ENCODE measurements at regions not wholly inside any gene's neighbourhood (a gene's known extent, or its start where the extent isn't known, plus 50 kb on each side); places are given as distances from the start of the nearest gene placed in this dataset.

DNA sequence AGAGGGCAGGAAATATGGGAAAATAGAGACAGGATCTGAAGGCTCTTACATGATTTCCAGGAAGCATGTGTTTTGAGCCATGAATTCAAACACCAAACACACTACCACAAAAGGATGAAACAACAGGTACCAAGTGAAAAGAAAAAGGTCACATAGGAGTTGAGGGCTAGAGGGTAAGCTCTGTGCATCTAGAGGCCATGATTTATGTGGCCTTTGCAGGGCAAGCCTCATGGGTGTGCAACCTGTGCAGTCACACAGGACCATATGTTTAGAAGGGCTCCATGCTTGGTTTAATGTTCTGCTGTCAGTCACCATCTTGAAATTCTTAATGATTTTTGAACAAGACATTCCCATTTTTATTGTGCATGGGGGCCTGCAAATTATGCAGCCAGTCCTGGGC, 134.5 kb upstream of the CCDC68 start:
- TF ChIP-seq, protein P1, sequence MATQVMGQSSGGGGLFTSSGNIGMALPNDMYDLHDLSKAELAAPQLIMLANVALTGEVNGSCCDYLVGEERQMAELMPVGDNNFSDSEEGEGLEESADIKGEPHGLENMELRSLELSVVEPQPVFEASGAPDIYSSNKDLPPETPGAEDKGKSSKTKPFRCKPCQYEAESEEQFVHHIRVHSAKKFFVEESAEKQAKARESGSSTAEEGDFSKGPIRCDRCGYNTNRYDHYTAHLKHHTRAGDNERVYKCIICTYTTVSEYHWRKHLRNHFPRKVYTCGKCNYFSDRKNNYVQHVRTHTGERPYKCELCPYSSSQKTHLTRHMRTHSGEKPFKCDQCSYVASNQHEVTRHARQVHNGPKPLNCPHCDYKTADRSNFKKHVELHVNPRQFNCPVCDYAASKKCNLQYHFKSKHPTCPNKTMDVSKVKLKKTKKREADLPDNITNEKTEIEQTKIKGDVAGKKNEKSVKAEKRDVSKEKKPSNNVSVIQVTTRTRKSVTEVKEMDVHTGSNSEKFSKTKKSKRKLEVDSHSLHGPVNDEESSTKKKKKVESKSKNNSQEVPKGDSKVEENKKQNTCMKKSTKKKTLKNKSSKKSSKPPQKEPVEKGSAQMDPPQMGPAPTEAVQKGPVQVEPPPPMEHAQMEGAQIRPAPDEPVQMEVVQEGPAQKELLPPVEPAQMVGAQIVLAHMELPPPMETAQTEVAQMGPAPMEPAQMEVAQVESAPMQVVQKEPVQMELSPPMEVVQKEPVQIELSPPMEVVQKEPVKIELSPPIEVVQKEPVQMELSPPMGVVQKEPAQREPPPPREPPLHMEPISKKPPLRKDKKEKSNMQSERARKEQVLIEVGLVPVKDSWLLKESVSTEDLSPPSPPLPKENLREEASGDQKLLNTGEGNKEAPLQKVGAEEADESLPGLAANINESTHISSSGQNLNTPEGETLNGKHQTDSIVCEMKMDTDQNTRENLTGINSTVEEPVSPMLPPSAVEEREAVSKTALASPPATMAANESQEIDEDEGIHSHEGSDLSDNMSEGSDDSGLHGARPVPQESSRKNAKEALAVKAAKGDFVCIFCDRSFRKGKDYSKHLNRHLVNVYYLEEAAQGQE (IDR thresholded peaks at IDR 0.05; ENCODE audit: insufficient replicate concordance, low read depth), result no peak
- TF ChIP-seq POLR2AphosphoS5 (IDR thresholded peaks at IDR 0.05; ENCODE audit: low read depth) (no peak), SPI1 (IDR thresholded peaks at IDR 0.05; ENCODE audit: borderline replicate concordance, low read depth) (no peak), CTCF (IDR thresholded peaks at IDR 0.05; ENCODE audit: insufficient read depth, low read length) (no peak), GABPA (IDR thresholded peaks at IDR 0.05; ENCODE audit: low read depth) (no peak)
- no peak overlapping the region for H3K4me3 ChIP-seq (replicated peaks; ENCODE audit: insufficient read depth, low read length)
- DNase-seq (ENCODE audit: low read depth in 1 of 2, low spot score in 1 of 2), result no peak
- no peak overlapping the region for H3K27ac ChIP-seq (replicated peaks)
- H3K27me3 ChIP-seq (ENCODE audit: insufficient read depth, poor library complexity, severe bottlenecking), result no peaks in the 10 kb centered on the region

DNA sequence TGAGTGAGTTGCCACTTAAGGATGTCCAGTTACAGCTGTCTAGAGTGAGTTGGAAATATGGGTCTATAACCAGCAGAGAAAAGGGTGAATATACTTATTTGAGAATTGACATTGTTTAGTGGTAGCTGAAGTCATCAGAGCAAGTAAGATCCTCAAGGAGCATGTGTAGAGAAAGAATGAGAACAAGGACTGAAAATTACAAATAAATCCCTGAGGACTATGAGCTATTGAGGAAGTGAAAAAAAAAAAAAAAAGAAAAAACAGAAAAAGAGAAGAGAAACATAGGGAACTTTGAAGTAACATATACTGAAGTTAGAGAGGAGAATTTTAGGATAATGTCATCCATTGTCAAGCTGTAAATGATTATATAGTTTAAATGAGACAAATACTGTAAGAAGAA, 134.0 kb upstream of the CCDC68 start:
- Histone ChIP-seq H3K27ac (replicated peaks) (no peak overlapping the region), H3K27me3 (ENCODE audit: insufficient read depth, poor library complexity, severe bottlenecking) (no peaks in the 10 kb centered on the region), H3K4me3 (replicated peaks; ENCODE audit: insufficient read depth, low read length) (no peak overlapping the region)
- TF ChIP-seq GABPA (IDR thresholded peaks at IDR 0.05; ENCODE audit: low read depth) (no peak), SPI1 (IDR thresholded peaks at IDR 0.05; ENCODE audit: borderline replicate concordance, low read depth) (no peak), CTCF (IDR thresholded peaks at IDR 0.05; ENCODE audit: insufficient read depth, low read length) (no peak)
- TF ChIP-seq, protein P1 (IDR thresholded peaks at IDR 0.05; ENCODE audit: insufficient replicate concordance, low read depth), result no peak
- DNase-seq (ENCODE audit: low read depth in 1 of 2, low spot score in 1 of 2), result no peak

DNA sequence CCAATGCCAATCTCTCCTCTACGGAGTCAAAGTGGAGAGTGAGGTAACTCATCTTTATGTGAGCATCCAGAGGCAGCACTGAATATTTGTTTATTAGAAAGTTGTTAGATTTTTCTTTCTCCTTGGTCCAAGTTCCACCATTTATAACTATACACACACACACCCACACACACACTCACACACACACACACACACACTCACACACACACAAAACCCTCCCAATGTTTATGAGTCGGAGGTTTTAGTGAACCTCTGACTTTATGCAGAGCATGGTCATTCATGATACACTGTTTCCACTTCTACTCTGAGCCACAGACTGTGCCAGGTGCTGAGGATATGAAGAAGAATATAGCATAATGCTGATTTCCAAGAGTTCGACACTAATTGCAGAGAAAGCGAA, 132.9 kb upstream of the CCDC68 start:
- Histone ChIP-seq H3K27ac (replicated peaks) (no peak overlapping the region), H3K4me3 (replicated peaks; ENCODE audit: insufficient read depth, low read length) (no peak overlapping the region), H3K27me3 (ENCODE audit: insufficient read depth, poor library complexity, severe bottlenecking) (no peaks in the 10 kb centered on the region)
- no peak for DNase-seq (ENCODE audit: low read depth in 1 of 2, low spot score in 1 of 2)
- TF ChIP-seq SPI1 (IDR thresholded peaks at IDR 0.05; ENCODE audit: borderline replicate concordance, low read depth) (no peak), CTCF (IDR thresholded peaks at IDR 0.05; ENCODE audit: insufficient read depth, low read length) (no peak), POLR2AphosphoS5 (IDR thresholded peaks at IDR 0.05; ENCODE audit: low read depth) (no peak), GABPA (IDR thresholded peaks at IDR 0.05; ENCODE audit: low read depth) (no peak)
- TF ChIP-seq, protein P1 (IDR thresholded peaks at IDR 0.05; ENCODE audit: insufficient replicate concordance, low read depth), result no peak
